Liver (tissue), 8 donors: ENCODE measurements at regions not wholly inside any gene's neighbourhood (a gene's known extent, or its start where the extent isn't known, plus 50 kb on each side); places are given as distances from the start of the nearest gene placed in this dataset.

ENCODE experiments used
- DNase-seq: peaks from one replicate; pipeline ENCODE4 v3.0.0-alpha.2; 2017; ENCODE audit warnings: low spot score
- H3K27ac ChIP-seq, 2 donors: one replicate each; pipeline ENCODE4 v1.7.0; 2013; ENCODE audit warnings: inconsistent platforms in 2 of 2, low read length in 2 of 2, control low read depth in 1 of 2, low read depth in 1 of 2, mild to moderate bottlenecking in 1 of 2
- H3K27me3 ChIP-seq, 4 donors: one replicate each; pipeline versions ENCODE4 v1.6.1 to v1.7.0; 2013; ENCODE audit warnings: low read length in 3 of 4, inconsistent platforms in 1 of 4, mild to moderate bottlenecking in 1 of 4, moderate library complexity in 1 of 4; ENCODE audit not compliant: control insufficient read depth in 4 of 4, insufficient read depth in 4 of 4
- H3K36me3 ChIP-seq, 4 donors: one replicate each; pipeline versions ENCODE4 v1.6.1 to v1.7.0; 2013; ENCODE audit warnings: low read length in 3 of 4, mild to moderate bottlenecking in 3 of 4, low read depth in 1 of 4, moderate library complexity in 1 of 4; ENCODE audit not compliant: control insufficient read depth in 4 of 4, insufficient read depth in 3 of 4
- H3K4me1 ChIP-seq, 4 donors: one replicate each; pipeline versions ENCODE4 v1.6.1 to v1.7.0; 2013; ENCODE audit warnings: low read length in 3 of 4, mild to moderate bottlenecking in 3 of 4, moderate library complexity in 1 of 4; ENCODE audit not compliant: control insufficient read depth in 4 of 4, insufficient read depth in 4 of 4
- H3K4me3 ChIP-seq, 3 donors: one replicate each; pipeline versions ENCODE4 v1.6.1 to v1.7.0; 2013; ENCODE audit warnings: low read length in 3 of 3, control low read depth in 1 of 3, low read depth in 1 of 3, mild to moderate bottlenecking in 1 of 3
- H3K9ac ChIP-seq, 2 donors: one replicate each; pipeline ENCODE4 v1.7.0; 2013; ENCODE audit warnings: low read length in 2 of 2, mild to moderate bottlenecking in 2 of 2, moderate library complexity in 2 of 2, control low read depth in 1 of 2, low read depth in 1 of 2
- H3K9me3 ChIP-seq, 4 donors: one replicate each; pipeline versions ENCODE4 v1.6.1 to v1.7.0; 2013; ENCODE audit warnings: low read length in 3 of 4; ENCODE audit not compliant: control insufficient read depth in 4 of 4
- EGR1 ChIP-seq, 2 donors: IDR thresholded peaks; 2 replicates each; pipeline ENCODE4 v1.6.1; 2016 to 2018; ENCODE audit warnings: antibody characterized with exemption in 2 of 2, low read depth in 2 of 2
- FOXA1 ChIP-seq: IDR thresholded peaks from 2 replicates; pipeline ENCODE4 v1.6.1; 2016; ENCODE audit warnings: antibody characterized with exemption
- FOXA2 ChIP-seq: IDR thresholded peaks from 2 replicates; pipeline ENCODE4 v1.6.1; 2016; ENCODE audit warnings: antibody characterized with exemption
- GABPA ChIP-seq, 2 donors: IDR thresholded peaks in 1 of 2; conservative IDR thresholded peaks in 1 of 2; 2 replicates each; pipeline ENCODE4 v1.6.1; 2016; ENCODE audit warnings: antibody characterized with exemption in 2 of 2, mild to moderate bottlenecking in 1 of 2, moderate library complexity in 1 of 2
- HNF4A ChIP-seq, 2 donors: conservative IDR thresholded peaks; 2 replicates each; pipeline ENCODE4 v1.6.1; 2016; ENCODE audit warnings: antibody characterized with exemption in 2 of 2, mild to moderate bottlenecking in 2 of 2
- HNF4G ChIP-seq: IDR thresholded peaks from 2 replicates; pipeline ENCODE4 v1.6.1; 2016; ENCODE audit warnings: antibody characterized with exemption
- JUND ChIP-seq, 2 donors: IDR thresholded peaks; 2 replicates each; pipeline ENCODE4 v1.6.1; 2016; ENCODE audit warnings: antibody characterized with exemption in 2 of 2
- NR2F2 ChIP-seq: IDR thresholded peaks from 2 replicates; pipeline ENCODE4 v1.6.1; 2016; ENCODE audit warnings: antibody characterized with exemption
- RAD21 ChIP-seq, 2 donors: IDR thresholded peaks; 2 replicates each; pipeline ENCODE4 v1.6.1; 2016; ENCODE audit warnings: antibody characterized with exemption in 2 of 2, mild to moderate bottlenecking in 2 of 2
- RXRA ChIP-seq, 2 donors: IDR thresholded peaks; 2 replicates each; pipeline ENCODE4 v1.6.1; 2017 to 2018; ENCODE audit warnings: antibody characterized with exemption in 2 of 2, mild to moderate bottlenecking in 1 of 2
- SP1 ChIP-seq: IDR thresholded peaks from 2 replicates; pipeline ENCODE4 v1.6.1; 2018; ENCODE audit warnings: antibody characterized with exemption, mild to moderate bottlenecking
- TAF1 ChIP-seq: conservative IDR thresholded peaks from 2 replicates; pipeline ENCODE4 v1.6.1; 2016; ENCODE audit warnings: antibody characterized with exemption, mild to moderate bottlenecking
- YY1 ChIP-seq: IDR thresholded peaks from 2 replicates; pipeline ENCODE4 v1.6.1; 2016; ENCODE audit warnings: antibody characterized with exemption, mild to moderate bottlenecking
- WGBS: extraction: QIAGEN DNeasy Blood & Tissue Kit; methylation state at CpG from one replicate; pipeline ENCODE4 v1.1.7; 2013; 5-methylcytosine and 5-hydroxymethylcytosine counted together
- TF ChIP-seq, protein P1 (sequence below): IDR thresholded peaks from 2 replicates; pipeline ENCODE4 v1.6.1; 2016; ENCODE audit warnings: antibody characterized with exemption, mild to moderate bottlenecking
- TF ChIP-seq, protein P2 (sequence below): IDR thresholded peaks from 2 replicates; pipeline ENCODE4 v1.6.1; 2016; ENCODE audit warnings: antibody characterized with exemption
- TF ChIP-seq, protein P3 (sequence below): IDR thresholded peaks from 2 replicates; pipeline ENCODE4 v1.6.1; 2016; ENCODE audit warnings: antibody characterized with exemption
- TF ChIP-seq, protein P4 (sequence below): IDR thresholded peaks from 2 replicates; pipeline ENCODE4 v1.6.1; 2016; ENCODE audit warnings: antibody characterized with exemption
- TF ChIP-seq, protein P5 (sequence below): fragments of 150-350 bp; IDR thresholded peaks from 2 replicates; pipeline ENCODE4 v1.5.1; 2017; ENCODE audit warnings: improper control_type of control experiment, low read depth, low read length; ENCODE audit not compliant: missing input control
- donor health status: healthy.
- donor health status: healthy.
- donor health status: healthy.
- donor health status: healthy.
- donor health status: healthy.

DNA sequence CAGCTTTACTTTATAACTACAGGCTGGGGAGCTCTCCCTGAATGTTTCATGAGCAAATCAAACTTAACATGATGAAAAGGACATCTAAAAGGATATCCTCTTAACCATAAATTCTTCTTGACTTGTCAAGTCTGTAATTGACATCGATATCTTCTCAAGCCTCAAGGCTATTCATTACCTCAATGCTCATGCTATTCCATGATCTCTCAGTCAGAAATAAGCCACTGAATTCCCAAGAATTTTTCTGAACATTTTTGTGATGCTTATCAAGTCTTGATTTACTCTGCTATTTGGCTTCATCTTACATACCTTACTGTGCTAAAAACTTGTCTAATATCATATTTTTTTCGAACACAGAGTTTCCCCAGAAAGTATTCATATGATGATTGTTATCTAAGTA is 433.4 kb downstream of the PDGFC start:
- Histone ChIP-seq H3K36me3 (no peaks in the 10 kb centered on the region), H3K9me3 (no peaks in the 10 kb centered on the region), H3K27me3 (peaks cover 0 to 3% (median 0%) of the 10 kb centered on the region in 4 donors), H3K4me1 (no peaks in the 10 kb centered on the region), H3K4me3 (no peak overlapping the region), H3K9ac (no peak overlapping the region), H3K27ac (no peak overlapping the region)
- no peak for TF ChIP-seq HNF4A (conservative IDR thresholded peaks at IDR 0.05)
- no peak for TF ChIP-seq RXRA (IDR thresholded peaks at IDR 0.05)
- TF ChIP-seq, protein P1, sequence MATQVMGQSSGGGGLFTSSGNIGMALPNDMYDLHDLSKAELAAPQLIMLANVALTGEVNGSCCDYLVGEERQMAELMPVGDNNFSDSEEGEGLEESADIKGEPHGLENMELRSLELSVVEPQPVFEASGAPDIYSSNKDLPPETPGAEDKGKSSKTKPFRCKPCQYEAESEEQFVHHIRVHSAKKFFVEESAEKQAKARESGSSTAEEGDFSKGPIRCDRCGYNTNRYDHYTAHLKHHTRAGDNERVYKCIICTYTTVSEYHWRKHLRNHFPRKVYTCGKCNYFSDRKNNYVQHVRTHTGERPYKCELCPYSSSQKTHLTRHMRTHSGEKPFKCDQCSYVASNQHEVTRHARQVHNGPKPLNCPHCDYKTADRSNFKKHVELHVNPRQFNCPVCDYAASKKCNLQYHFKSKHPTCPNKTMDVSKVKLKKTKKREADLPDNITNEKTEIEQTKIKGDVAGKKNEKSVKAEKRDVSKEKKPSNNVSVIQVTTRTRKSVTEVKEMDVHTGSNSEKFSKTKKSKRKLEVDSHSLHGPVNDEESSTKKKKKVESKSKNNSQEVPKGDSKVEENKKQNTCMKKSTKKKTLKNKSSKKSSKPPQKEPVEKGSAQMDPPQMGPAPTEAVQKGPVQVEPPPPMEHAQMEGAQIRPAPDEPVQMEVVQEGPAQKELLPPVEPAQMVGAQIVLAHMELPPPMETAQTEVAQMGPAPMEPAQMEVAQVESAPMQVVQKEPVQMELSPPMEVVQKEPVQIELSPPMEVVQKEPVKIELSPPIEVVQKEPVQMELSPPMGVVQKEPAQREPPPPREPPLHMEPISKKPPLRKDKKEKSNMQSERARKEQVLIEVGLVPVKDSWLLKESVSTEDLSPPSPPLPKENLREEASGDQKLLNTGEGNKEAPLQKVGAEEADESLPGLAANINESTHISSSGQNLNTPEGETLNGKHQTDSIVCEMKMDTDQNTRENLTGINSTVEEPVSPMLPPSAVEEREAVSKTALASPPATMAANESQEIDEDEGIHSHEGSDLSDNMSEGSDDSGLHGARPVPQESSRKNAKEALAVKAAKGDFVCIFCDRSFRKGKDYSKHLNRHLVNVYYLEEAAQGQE = no peak
- TF ChIP-seq EGR1 (IDR thresholded peaks at IDR 0.05; ENCODE audit: low read depth in 2 of 2) = no peak
- TF ChIP-seq, protein P2, sequence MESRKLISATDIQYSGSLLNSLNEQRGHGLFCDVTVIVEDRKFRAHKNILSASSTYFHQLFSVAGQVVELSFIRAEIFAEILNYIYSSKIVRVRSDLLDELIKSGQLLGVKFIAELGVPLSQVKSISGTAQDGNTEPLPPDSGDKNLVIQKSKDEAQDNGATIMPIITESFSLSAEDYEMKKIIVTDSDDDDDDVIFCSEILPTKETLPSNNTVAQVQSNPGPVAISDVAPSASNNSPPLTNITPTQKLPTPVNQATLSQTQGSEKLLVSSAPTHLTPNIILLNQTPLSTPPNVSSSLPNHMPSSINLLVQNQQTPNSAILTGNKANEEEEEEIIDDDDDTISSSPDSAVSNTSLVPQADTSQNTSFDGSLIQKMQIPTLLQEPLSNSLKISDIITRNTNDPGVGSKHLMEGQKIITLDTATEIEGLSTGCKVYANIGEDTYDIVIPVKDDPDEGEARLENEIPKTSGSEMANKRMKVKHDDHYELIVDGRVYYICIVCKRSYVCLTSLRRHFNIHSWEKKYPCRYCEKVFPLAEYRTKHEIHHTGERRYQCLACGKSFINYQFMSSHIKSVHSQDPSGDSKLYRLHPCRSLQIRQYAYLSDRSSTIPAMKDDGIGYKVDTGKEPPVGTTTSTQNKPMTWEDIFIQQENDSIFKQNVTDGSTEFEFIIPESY = no peak
- TF ChIP-seq RAD21 (IDR thresholded peaks at IDR 0.05) = no peak
- no peak for TF ChIP-seq YY1
- TF ChIP-seq, protein P3, sequence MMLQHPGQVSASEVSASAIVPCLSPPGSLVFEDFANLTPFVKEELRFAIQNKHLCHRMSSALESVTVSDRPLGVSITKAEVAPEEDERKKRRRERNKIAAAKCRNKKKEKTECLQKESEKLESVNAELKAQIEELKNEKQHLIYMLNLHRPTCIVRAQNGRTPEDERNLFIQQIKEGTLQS = no peak
- TF ChIP-seq SP1 = no peak
- TF ChIP-seq NR2F2 = no peak
- TF ChIP-seq HNF4G = no peak
- TF ChIP-seq, protein P4, sequence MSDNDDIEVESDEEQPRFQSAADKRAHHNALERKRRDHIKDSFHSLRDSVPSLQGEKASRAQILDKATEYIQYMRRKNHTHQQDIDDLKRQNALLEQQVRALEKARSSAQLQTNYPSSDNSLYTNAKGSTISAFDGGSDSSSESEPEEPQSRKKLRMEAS = no peak
- no peak for TF ChIP-seq GABPA (IDR thresholded peaks at IDR 0.05 in 1 of 2, conservative IDR thresholded peaks at IDR 0.05 in 1 of 2)
- no peak for TF ChIP-seq FOXA2
- TF ChIP-seq FOXA1 = no peak
- DNase-seq = no peak
- WGBS = 65% methylated on average over 2 of the region's 2 CpGs

DNA sequence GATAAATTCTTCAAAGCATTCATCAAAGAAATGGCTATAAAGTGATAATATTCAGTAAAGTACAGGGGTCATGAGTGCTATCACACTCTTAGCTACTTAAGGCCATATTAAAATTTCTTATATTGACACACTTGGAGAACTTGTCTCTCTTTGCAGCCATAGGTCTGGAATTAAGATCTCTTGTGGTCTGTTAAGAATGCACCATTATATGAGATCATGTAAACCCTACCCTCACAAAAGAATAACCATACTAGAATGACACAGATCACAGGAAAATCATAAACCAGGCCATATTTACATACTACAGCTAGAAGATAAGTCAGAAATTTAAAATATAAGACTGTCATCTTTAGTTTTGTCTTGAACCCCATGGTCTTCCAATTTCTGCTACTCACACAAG is 434.3 kb downstream of the PDGFC start:
- H3K36me3 ChIP-seq = no peaks in the 10 kb centered on the region
- H3K9me3 ChIP-seq = no peaks in the 10 kb centered on the region
- H3K27ac ChIP-seq = no peak overlapping the region
- no peaks in the 10 kb centered on the region for H3K4me1 ChIP-seq
- H3K27me3 ChIP-seq = peaks cover 0 to 3% (median 0%) of the 10 kb centered on the region in 4 donors
- no peak for DNase-seq
- no peak overlapping the region for H3K4me3 ChIP-seq
- no peak overlapping the region for H3K9ac ChIP-seq
- TF ChIP-seq SP1 (no peak), EGR1 (IDR thresholded peaks at IDR 0.05; ENCODE audit: low read depth in 2 of 2) (no peak), GABPA (IDR thresholded peaks at IDR 0.05 in 1 of 2, conservative IDR thresholded peaks at IDR 0.05 in 1 of 2) (no peak), NR2F2 (no peak), TAF1 (no peak), JUND (IDR thresholded peaks at IDR 0.05) (no peak), FOXA2 (no peak), RXRA (IDR thresholded peaks at IDR 0.05) (no peak), FOXA1 (no peak)
- TF ChIP-seq, protein P4 = no peak
- TF ChIP-seq, protein P2 = no peak
- TF ChIP-seq, protein P5, sequence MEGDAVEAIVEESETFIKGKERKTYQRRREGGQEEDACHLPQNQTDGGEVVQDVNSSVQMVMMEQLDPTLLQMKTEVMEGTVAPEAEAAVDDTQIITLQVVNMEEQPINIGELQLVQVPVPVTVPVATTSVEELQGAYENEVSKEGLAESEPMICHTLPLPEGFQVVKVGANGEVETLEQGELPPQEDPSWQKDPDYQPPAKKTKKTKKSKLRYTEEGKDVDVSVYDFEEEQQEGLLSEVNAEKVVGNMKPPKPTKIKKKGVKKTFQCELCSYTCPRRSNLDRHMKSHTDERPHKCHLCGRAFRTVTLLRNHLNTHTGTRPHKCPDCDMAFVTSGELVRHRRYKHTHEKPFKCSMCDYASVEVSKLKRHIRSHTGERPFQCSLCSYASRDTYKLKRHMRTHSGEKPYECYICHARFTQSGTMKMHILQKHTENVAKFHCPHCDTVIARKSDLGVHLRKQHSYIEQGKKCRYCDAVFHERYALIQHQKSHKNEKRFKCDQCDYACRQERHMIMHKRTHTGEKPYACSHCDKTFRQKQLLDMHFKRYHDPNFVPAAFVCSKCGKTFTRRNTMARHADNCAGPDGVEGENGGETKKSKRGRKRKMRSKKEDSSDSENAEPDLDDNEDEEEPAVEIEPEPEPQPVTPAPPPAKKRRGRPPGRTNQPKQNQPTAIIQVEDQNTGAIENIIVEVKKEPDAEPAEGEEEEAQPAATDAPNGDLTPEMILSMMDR = no peak
- TF ChIP-seq, protein P3 = no peak
- TF ChIP-seq, protein P1 = no peak
